ENCODE measurements at regions not wholly inside any gene's neighbourhood (a gene's known extent, or its start where the extent isn't known, plus 50 kb on each side); places are given as distances from the start of the nearest gene placed in this dataset.

GRCh38 chr2:150640039-150640438 is 152.6 kb upstream of the RND3 start:
- Mint-ChIP-seq H3K27ac (no peak overlapping the region), H3K9me3 (no peaks in the 10 kb centered on the region), H3K4me3 (no peak overlapping the region)

GRCh38 chr2:150639383-150639782 is 151.9 kb upstream of the RND3 start:
- peaks cover 0 to 4% of the 10 kb centered on the region in 2 donors for H3K27me3 Mint-ChIP-seq
- H3K27me3 ChIP-seq (replicated peaks in 1 of 2; ENCODE audit: control insufficient read depth in 2 of 2, extremely low read depth in 1 of 2, insufficient read depth in 2 of 2, low read length in 1 of 2) = no peaks in the 10 kb centered on the region
- no peaks in the 10 kb centered on the region for H3K36me3 ChIP-seq (ENCODE audit: control insufficient read depth in 2 of 2, extremely low read depth in 1 of 2, insufficient read depth in 1 of 2, low read length in 1 of 2)
- H3K27ac ChIP-seq (ENCODE audit: low read length) = no peak overlapping the region
- H3K4me3 Mint-ChIP-seq = no peak overlapping the region
- no peaks in the 10 kb centered on the region for H3K4me1 ChIP-seq (ENCODE audit: control insufficient read depth in 1 of 2, extremely low read depth in 1 of 2, insufficient read depth in 2 of 2, low read length in 2 of 2)
- no peaks in the 10 kb centered on the region for H3K9me3 Mint-ChIP-seq
- no peaks in the 10 kb centered on the region for H3K9me3 ChIP-seq
- ATAC-seq (replicated peaks in 1 of 4) = no peak
- CTCF ChIA-PET = interaction anchor here in 1 of 2 donors (0.6 kb wide), 1 partner anchor 11 kb away, joined by 3 read pairs; no protein-coding TSS in a partner anchor
- WGBS (ENCODE audit: insufficient coverage) = no CpG with 5 or more reads among the region's 3 CpGs
- POLR2A ChIA-PET = no interaction called here
- DNase-seq = no peak
- H3K4me3 ChIP-seq (ENCODE audit: control insufficient read depth in 1 of 2, extremely low read depth in 1 of 2, low read length in 1 of 2) = no peak overlapping the region
- no peaks in the 10 kb centered on the region for H3K36me3 Mint-ChIP-seq
- H3K4me1 Mint-ChIP-seq = no peaks in the 10 kb centered on the region
- no peak overlapping the region for H3K27ac Mint-ChIP-seq

More at GRCh38 chr2:150640039-150640438, 152.6 kb upstream of the RND3 start:
- Histone ChIP-seq H3K4me1 (ENCODE audit: control insufficient read depth in 1 of 2, extremely low read depth in 1 of 2, insufficient read depth in 2 of 2, low read length in 2 of 2) (no peaks in the 10 kb centered on the region), H3K36me3 (ENCODE audit: control insufficient read depth in 2 of 2, extremely low read depth in 1 of 2, insufficient read depth in 1 of 2, low read length in 1 of 2) (no peaks in the 10 kb centered on the region), H3K4me3 (ENCODE audit: control insufficient read depth in 1 of 2, extremely low read depth in 1 of 2, low read length in 1 of 2) (no peak overlapping the region), H3K9me3 (no peaks in the 10 kb centered on the region), H3K27ac (ENCODE audit: low read length) (no peak overlapping the region), H3K27me3 (replicated peaks in 1 of 2; ENCODE audit: control insufficient read depth in 2 of 2, extremely low read depth in 1 of 2, insufficient read depth in 2 of 2, low read length in 1 of 2) (no peaks in the 10 kb centered on the region)
- ChIA-PET CTCF (no interaction called here), POLR2A (no interaction called here)
- WGBS (ENCODE audit: insufficient coverage) = 55% methylated on average over 4 of the region's 4 CpGs
- Mint-ChIP-seq H3K27me3 (peaks cover 0 to 4% of the 10 kb centered on the region in 2 donors), H3K36me3 (no peaks in the 10 kb centered on the region), H3K4me1 (no peaks in the 10 kb centered on the region)
- no peak for ATAC-seq (replicated peaks in 1 of 4)
- no peak for DNase-seq

GRCh38 chr2:150631236-150631821 is 143.9 kb upstream of the RND3 start:
- Histone ChIP-seq H3K27ac (ENCODE audit: low read length) (no peak overlapping the region), H3K4me1 (ENCODE audit: control insufficient read depth in 1 of 2, extremely low read depth in 1 of 2, insufficient read depth in 2 of 2, low read length in 2 of 2) (no peaks in the 10 kb centered on the region), H3K9me3 (no peaks in the 10 kb centered on the region), H3K4me3 (ENCODE audit: control insufficient read depth in 1 of 2, extremely low read depth in 1 of 2, low read length in 1 of 2) (no peak overlapping the region), H3K27me3 (replicated peaks in 1 of 2; ENCODE audit: control insufficient read depth in 2 of 2, extremely low read depth in 1 of 2, insufficient read depth in 2 of 2, low read length in 1 of 2) (no peaks in the 10 kb centered on the region), H3K36me3 (ENCODE audit: control insufficient read depth in 2 of 2, extremely low read depth in 1 of 2, insufficient read depth in 1 of 2, low read length in 1 of 2) (no peaks in the 10 kb centered on the region)
- peaks cover 0 to 5% (median 2%) of the 10 kb centered on the region in 3 donors for H3K9me3 Mint-ChIP-seq
- CTCF ChIA-PET = no interaction called here
- H3K27me3 Mint-ChIP-seq = peaks cover 0 to 3% of the 10 kb centered on the region in 2 donors
- DNase-seq = no peak
- no CpG with 5 or more reads among the region's 2 CpGs for WGBS (ENCODE audit: insufficient coverage)
- no peaks in the 10 kb centered on the region for H3K4me1 Mint-ChIP-seq
- H3K36me3 Mint-ChIP-seq = no peaks in the 10 kb centered on the region
- H3K27ac Mint-ChIP-seq = no peak overlapping the region
- ATAC-seq (replicated peaks in 1 of 4) = no peak
- H3K4me3 Mint-ChIP-seq = no peak overlapping the region
- POLR2A ChIA-PET = no interaction called here

- CTCF ChIA-PET = no interaction called here
- no peaks in the 10 kb centered on the region for H3K4me1 ChIP-seq (ENCODE audit: control insufficient read depth in 1 of 2, extremely low read depth in 1 of 2, insufficient read depth in 2 of 2, low read length in 2 of 2)
- no peak overlapping the region for H3K4me3 ChIP-seq (ENCODE audit: control insufficient read depth in 1 of 2, extremely low read depth in 1 of 2, low read length in 1 of 2)
- H3K27me3 Mint-ChIP-seq = peaks cover 0 to 4% of the 10 kb centered on the region in 2 donors
- H3K27ac ChIP-seq (ENCODE audit: low read length) = no peak overlapping the region
- H3K36me3 Mint-ChIP-seq = no peaks in the 10 kb centered on the region
- POLR2A ChIA-PET = no interaction called here
- no peaks in the 10 kb centered on the region for H3K4me1 Mint-ChIP-seq
- no peak overlapping the region for H3K4me3 Mint-ChIP-seq
- no peaks in the 10 kb centered on the region for H3K36me3 ChIP-seq (ENCODE audit: control insufficient read depth in 2 of 2, extremely low read depth in 1 of 2, insufficient read depth in 1 of 2, low read length in 1 of 2)
- 14% methylated on average over 1 of the region's 3 CpGs for WGBS (ENCODE audit: insufficient coverage)
- H3K27me3 ChIP-seq (replicated peaks in 1 of 2; ENCODE audit: control insufficient read depth in 2 of 2, extremely low read depth in 1 of 2, insufficient read depth in 2 of 2, low read length in 1 of 2) = no peaks in the 10 kb centered on the region
- H3K9me3 Mint-ChIP-seq = peaks cover 0 to 6% (median 5%) of the 10 kb centered on the region in 3 donors
- no peaks in the 10 kb centered on the region for H3K9me3 ChIP-seq
- DNase-seq (no peak), ATAC-seq (replicated peaks in 1 of 4) (no peak)
- no peak overlapping the region for H3K27ac Mint-ChIP-seq
Observed at GRCh38 chr2:150630587-150631235, 143.2 kb upstream of the RND3 start.

GRCh38 chr2:150627526-150627925 is 140.1 kb upstream of the RND3 start:
- no peaks in the 10 kb centered on the region for H3K36me3 Mint-ChIP-seq
- H3K4me3 ChIP-seq (ENCODE audit: control insufficient read depth in 1 of 2, extremely low read depth in 1 of 2, low read length in 1 of 2) = no peak overlapping the region
- no peaks in the 10 kb centered on the region for H3K4me1 Mint-ChIP-seq
- no peaks in the 10 kb centered on the region for H3K27me3 ChIP-seq (replicated peaks in 1 of 2; ENCODE audit: control insufficient read depth in 2 of 2, extremely low read depth in 1 of 2, insufficient read depth in 2 of 2, low read length in 1 of 2)
- no peaks in the 10 kb centered on the region for H3K4me1 ChIP-seq (ENCODE audit: control insufficient read depth in 1 of 2, extremely low read depth in 1 of 2, insufficient read depth in 2 of 2, low read length in 2 of 2)
- peaks cover 0 to 7% (median 6%) of the 10 kb centered on the region in 3 donors for H3K9me3 Mint-ChIP-seq
- no peak overlapping the region for H3K27ac Mint-ChIP-seq
- no peak for ATAC-seq (replicated peaks in 1 of 4)
- no peak overlapping the region for H3K27ac ChIP-seq (ENCODE audit: low read length)
- ChIA-PET CTCF (no interaction called here), POLR2A (no interaction called here)
- DNase-seq = no peak
- no peaks in the 10 kb centered on the region for H3K36me3 ChIP-seq (ENCODE audit: control insufficient read depth in 2 of 2, extremely low read depth in 1 of 2, insufficient read depth in 1 of 2, low read length in 1 of 2)
- no peaks in the 10 kb centered on the region for H3K9me3 ChIP-seq
- H3K4me3 Mint-ChIP-seq = no peak overlapping the region
- H3K27me3 Mint-ChIP-seq = peaks cover 0 to 5% of the 10 kb centered on the region in 2 donors

- Mint-ChIP-seq H3K9me3 (peaks cover 0 to 7% (median 6%) of the 10 kb centered on the region in 3 donors), H3K27me3 (peaks cover 0 to 10% of the 10 kb centered on the region in 2 donors), H3K4me1 (no peaks in the 10 kb centered on the region), H3K4me3 (no peak overlapping the region), H3K36me3 (no peaks in the 10 kb centered on the region), H3K27ac (no peak overlapping the region)
- no peak overlapping the region for H3K27ac ChIP-seq (ENCODE audit: low read length)
- POLR2A ChIA-PET = interaction anchor here in 1 of 2 donors (0.6 kb wide), 1 partner anchor 39 kb away, joined by 6 read pairs; no protein-coding TSS in a partner anchor
- no peaks in the 10 kb centered on the region for H3K36me3 ChIP-seq (ENCODE audit: control insufficient read depth in 2 of 2, extremely low read depth in 1 of 2, insufficient read depth in 1 of 2, low read length in 1 of 2)
- no peaks in the 10 kb centered on the region for H3K4me1 ChIP-seq (ENCODE audit: control insufficient read depth in 1 of 2, extremely low read depth in 1 of 2, insufficient read depth in 2 of 2, low read length in 2 of 2)
- ATAC-seq (replicated peaks in 1 of 4) (no peak), DNase-seq (no peak)
- H3K4me3 ChIP-seq (ENCODE audit: control insufficient read depth in 1 of 2, extremely low read depth in 1 of 2, low read length in 1 of 2) = no peak overlapping the region
- no peaks in the 10 kb centered on the region for H3K27me3 ChIP-seq (replicated peaks in 1 of 2; ENCODE audit: control insufficient read depth in 2 of 2, extremely low read depth in 1 of 2, insufficient read depth in 2 of 2, low read length in 1 of 2)
- WGBS (ENCODE audit: insufficient coverage) = no CpG with 5 or more reads among the region's 1 CpG
- CTCF ChIA-PET = no interaction called here
- no peaks in the 10 kb centered on the region for H3K9me3 ChIP-seq
Observed at GRCh38 chr2:150626934-150627411, 139.5 kb upstream of the RND3 start.

Data from T-cell (primary cell).